Esophagus (tissue), 2 donors: ENCODE measurements at regions not wholly inside any gene's neighbourhood (a gene's known extent, or its start where the extent isn't known, plus 50 kb on each side); places are given as distances from the start of the nearest gene placed in this dataset.

Source experiments
- H3K27ac ChIP-seq, 2 donors: one replicate each; pipeline ENCODE4 v1.5.1; 2013; ENCODE audit warnings: low read depth in 2 of 2, mild to moderate bottlenecking in 2 of 2, inconsistent platforms in 1 of 2, low read length in 1 of 2, moderate library complexity in 1 of 2
- H3K27me3 ChIP-seq, 2 donors: one replicate each; pipeline ENCODE4 v1.6.1; 2013; ENCODE audit warnings: low read length in 2 of 2, control low read depth in 1 of 2, mild to moderate bottlenecking in 1 of 2; ENCODE audit not compliant: insufficient read depth in 2 of 2, control insufficient read depth in 1 of 2
- H3K36me3 ChIP-seq, 2 donors: one replicate each; pipeline ENCODE4 v1.6.1; 2013; ENCODE audit warnings: low read length in 1 of 2; ENCODE audit not compliant: control insufficient read depth in 2 of 2, insufficient read depth in 2 of 2
- H3K4me1 ChIP-seq, 2 donors: one replicate each; pipeline ENCODE4 v1.6.1; 2013; ENCODE audit warnings: low read length in 1 of 2; ENCODE audit not compliant: control insufficient read depth in 2 of 2, insufficient read depth in 2 of 2
- H3K4me3 ChIP-seq, 2 donors: one replicate each; pipeline ENCODE4 v1.5.1; 2013; ENCODE audit warnings: low read length in 2 of 2, mild to moderate bottlenecking in 2 of 2, low read depth in 1 of 2, moderate library complexity in 1 of 2
- H3K9me3 ChIP-seq, 2 donors: one replicate each; pipeline ENCODE4 v1.6.1; 2013; ENCODE audit warnings: mild to moderate bottlenecking in 2 of 2, low read depth in 1 of 2, low read length in 1 of 2, moderate library complexity in 1 of 2; ENCODE audit not compliant: control insufficient read depth in 2 of 2, insufficient read depth in 1 of 2
- WGBS, 2 donors: extraction: QIAGEN DNeasy Blood & Tissue Kit; methylation state at CpG; one replicate each; pipeline ENCODE4 v1.1.7; 2013; 5-methylcytosine and 5-hydroxymethylcytosine counted together
- donor health status: healthy with polysubstance abuse.
- donor health status: Bipolar disorder and iron deficiency.

GRCh38 chr4:77430847-77431246 lies 174.8 kb upstream of the CXCL13 start:
- Histone ChIP-seq H3K4me3 (no peak overlapping the region), H3K27ac (no peak overlapping the region), H3K27me3 (no peaks in the 10 kb centered on the region), H3K9me3 (no peaks in the 10 kb centered on the region), H3K4me1 (no peaks in the 10 kb centered on the region), H3K36me3 (no peaks in the 10 kb centered on the region)
- WGBS, 2 donors, result 90 to 93% methylated on average over 4 of the region's 4 CpGs

GRCh38 chr4:77431546-77431945 lies 174.1 kb upstream of the CXCL13 start:
- 94 to 98% methylated on average over 1 of the region's 1 CpG for WGBS, 2 donors

DNA sequence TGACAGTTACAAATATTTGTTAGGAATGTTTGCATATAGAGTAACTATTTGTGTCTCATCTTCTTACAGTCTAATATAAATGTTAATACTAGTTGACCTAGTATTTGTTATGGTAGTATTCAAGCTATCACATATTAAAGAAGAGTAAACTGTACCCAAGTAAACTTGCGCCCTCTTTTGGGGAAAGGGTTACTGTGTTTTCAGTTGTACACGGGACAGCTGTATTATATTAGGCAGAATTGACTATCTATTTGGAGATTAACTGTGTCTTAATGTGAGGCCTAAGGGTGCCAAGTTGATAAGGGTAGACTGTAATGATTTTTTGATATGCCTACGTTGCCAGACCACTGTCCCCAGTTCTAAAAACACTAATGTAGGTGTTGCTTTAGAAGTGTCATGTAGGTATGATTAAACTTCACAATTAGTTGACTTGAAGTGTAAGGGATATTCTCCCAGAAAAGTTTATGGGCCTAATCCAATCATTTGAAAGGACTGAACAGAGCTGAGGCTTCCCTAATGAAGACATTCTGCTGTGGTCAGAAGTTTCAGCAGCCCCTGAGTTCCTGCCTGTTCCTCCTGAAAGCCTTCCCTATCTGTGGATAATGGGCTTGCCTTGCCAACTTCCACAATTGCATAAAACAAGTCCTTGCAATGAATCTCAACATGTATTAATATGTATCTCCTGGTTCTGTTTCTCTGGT lies 172.8 kb upstream of the CXCL13 start:
- H3K27me3 ChIP-seq, result no peaks in the 10 kb centered on the region
- WGBS, 2 donors, result 38 to 51% methylated on average over 3 of the region's 3 CpGs

More at GRCh38 chr4:77431546-77431945, 174.1 kb upstream of the CXCL13 start:
- Histone ChIP-seq H3K9me3 (no peaks in the 10 kb centered on the region), H3K4me3 (no peak overlapping the region), H3K36me3 (no peaks in the 10 kb centered on the region), H3K4me1 (no peaks in the 10 kb centered on the region), H3K27me3 (no peaks in the 10 kb centered on the region), H3K27ac (no peak overlapping the region)

GRCh38 chr4:77433418-77433733 lies 172.2 kb upstream of the CXCL13 start:
- Histone ChIP-seq H3K9me3 (no peaks in the 10 kb centered on the region), H3K4me3 (no peak overlapping the region), H3K36me3 (no peaks in the 10 kb centered on the region), H3K27ac (no peak overlapping the region), H3K27me3 (no peaks in the 10 kb centered on the region), H3K4me1 (no peaks in the 10 kb centered on the region)
- 2 to 5% methylated on average over 2 of the region's 2 CpGs for WGBS, 2 donors

More for the DNA sequence above, 172.8 kb upstream of the CXCL13 start:
- no peaks in the 10 kb centered on the region for H3K9me3 ChIP-seq
- no peak overlapping the region for H3K4me3 ChIP-seq
- H3K27ac ChIP-seq, result no peak overlapping the region
- no peaks in the 10 kb centered on the region for H3K36me3 ChIP-seq
- H3K4me1 ChIP-seq, result no peaks in the 10 kb centered on the region

GRCh38 chr4:77434299-77435092 lies 171.1 kb upstream of the CXCL13 start:
- H3K9me3 ChIP-seq, result no peaks in the 10 kb centered on the region
- no peak overlapping the region for H3K4me3 ChIP-seq
- H3K36me3 ChIP-seq, result no peaks in the 10 kb centered on the region
- 62 to 68% methylated on average over 10 of the region's 10 CpGs for WGBS, 2 donors
- H3K4me1 ChIP-seq, result no peaks in the 10 kb centered on the region
- H3K27me3 ChIP-seq, result no peaks in the 10 kb centered on the region
- no peak overlapping the region for H3K27ac ChIP-seq

DNA sequence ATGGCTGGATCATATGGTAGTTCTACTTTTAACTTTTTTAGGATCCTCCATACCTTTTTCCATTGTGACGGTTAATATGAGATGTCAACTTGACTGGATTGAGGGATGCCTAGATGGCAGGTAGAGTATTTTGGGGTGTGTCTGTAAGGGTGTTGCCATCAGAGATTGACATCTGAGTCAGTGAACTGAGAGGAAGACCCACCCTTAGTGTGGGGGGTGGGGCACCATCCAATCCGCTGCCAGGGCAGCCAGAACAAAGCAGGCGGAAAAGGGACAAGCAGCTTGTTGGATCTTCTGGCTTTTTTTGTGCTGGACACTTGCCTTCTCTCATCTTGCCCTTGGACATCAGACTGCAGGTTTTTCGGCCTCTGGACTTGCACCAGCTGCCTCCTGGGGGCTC lies 168.5 kb upstream of the CXCL13 start:
- Histone ChIP-seq H3K4me1 (no peaks in the 10 kb centered on the region), H3K4me3 (no peak overlapping the region), H3K9me3 (no peaks in the 10 kb centered on the region), H3K36me3 (no peaks in the 10 kb centered on the region), H3K27me3 (no peaks in the 10 kb centered on the region), H3K27ac (no peak overlapping the region)
- 93 to 94% methylated on average over 4 of the region's 4 CpGs for WGBS, 2 donors

GRCh38 chr4:77438549-77438948 lies 167.1 kb upstream of the CXCL13 start:
- no peak overlapping the region for H3K4me3 ChIP-seq
- no peaks in the 10 kb centered on the region for H3K27me3 ChIP-seq
- no peaks in the 10 kb centered on the region for H3K36me3 ChIP-seq
- no peaks in the 10 kb centered on the region for H3K4me1 ChIP-seq
- no peak overlapping the region for H3K27ac ChIP-seq
- H3K9me3 ChIP-seq, result no peaks in the 10 kb centered on the region
- 95 to 96% methylated on average over 9 of the region's 9 CpGs for WGBS, 2 donors

GRCh38 chr4:77443941-77444340 lies 161.7 kb upstream of the CXCL13 start:
- Histone ChIP-seq H3K27me3 (no peaks in the 10 kb centered on the region), H3K36me3 (no peaks in the 10 kb centered on the region), H3K27ac (no peak overlapping the region), H3K9me3 (no peaks in the 10 kb centered on the region), H3K4me3 (no peak overlapping the region), H3K4me1 (no peaks in the 10 kb centered on the region)
- WGBS, 2 donors, result 78 to 79% methylated on average over 1 of the region's 1 CpG

GRCh38 chr4:77445823-77446222 lies 159.8 kb upstream of the CXCL13 start:
- H3K4me3 ChIP-seq, result no peak overlapping the region

DNA sequence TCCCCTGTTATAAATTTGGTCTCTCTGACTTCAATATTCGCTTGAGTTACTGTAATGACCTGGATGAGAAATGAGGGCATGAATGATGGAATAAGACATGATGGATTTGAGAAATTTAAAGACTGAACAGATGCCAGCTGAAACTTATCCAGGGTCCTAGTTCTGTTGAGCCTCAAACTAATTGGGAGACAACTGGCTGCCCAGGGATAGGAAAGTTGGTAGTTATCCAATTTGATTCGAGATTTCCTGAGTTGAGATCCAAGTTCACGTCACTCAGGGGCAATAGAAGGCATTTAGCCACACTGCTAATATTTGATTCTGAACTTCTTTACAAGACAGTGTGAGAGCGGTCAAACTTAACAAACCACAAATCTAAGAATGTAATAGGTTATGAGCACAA lies 159.0 kb upstream of the CXCL13 start:
- Histone ChIP-seq H3K27me3 (no peaks in the 10 kb centered on the region), H3K4me3 (no peak overlapping the region), H3K9me3 (no peaks in the 10 kb centered on the region), H3K27ac (no peak overlapping the region), H3K4me1 (no peaks in the 10 kb centered on the region), H3K36me3 (no peaks in the 10 kb centered on the region)
- WGBS, 2 donors, result 44 to 49% methylated on average over 4 of the region's 4 CpGs

More at GRCh38 chr4:77445823-77446222, 159.8 kb upstream of the CXCL13 start:
- H3K9me3 ChIP-seq, result no peaks in the 10 kb centered on the region
- H3K36me3 ChIP-seq, result no peaks in the 10 kb centered on the region
- H3K4me1 ChIP-seq, result no peaks in the 10 kb centered on the region
- no peaks in the 10 kb centered on the region for H3K27me3 ChIP-seq
- H3K27ac ChIP-seq, result no peak overlapping the region
